SHP77 treated with DMSO at 0.1 percent for 48 hours (cell line): ENCODE measurements at regions not wholly inside any gene's neighbourhood (a gene's known extent, or its start where the extent isn't known, plus 50 kb on each side); places are given as distances from the start of the nearest gene placed in this dataset.

Source experiments
- DNase-seq: peaks from one replicate; lab custom pipeline; 2025; lab: John Stamatoyannopoulos, UW

GRCh38 chr3:67790043-67790442 is 135.6 kb upstream of the SUCLG2 start:
- no peak for DNase-seq

GRCh38 chr3:67788396-67788795 is 134.0 kb upstream of the SUCLG2 start:
- DNase-seq = no peak

- DNase-seq = no peak
Measured at GRCh38 chr3:67783281-67784250, 129.2 kb upstream of the SUCLG2 start.

DNA sequence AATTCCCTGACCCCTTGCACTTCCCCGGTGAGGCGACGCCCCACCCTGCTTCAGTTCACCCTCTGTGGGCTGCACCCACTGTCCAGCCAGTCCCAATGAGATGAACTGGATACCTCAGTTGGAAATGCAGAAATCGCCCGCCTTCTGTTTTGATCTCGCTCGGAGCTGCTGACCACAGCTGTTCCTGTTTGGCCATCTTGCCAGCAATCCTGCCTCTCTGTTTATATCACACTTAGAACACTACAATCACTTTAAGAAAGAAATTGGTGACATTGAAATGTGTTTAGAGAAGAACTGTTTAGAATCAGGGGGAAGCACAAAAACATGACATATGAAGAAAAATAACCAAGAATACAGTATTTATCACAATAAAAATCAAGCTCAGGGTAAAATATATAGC is 127.5 kb upstream of the SUCLG2 start:
- no peak for DNase-seq

GRCh38 chr3:67781218-67781617 is 126.8 kb upstream of the SUCLG2 start:
- DNase-seq = peak; percentile 15

DNA sequence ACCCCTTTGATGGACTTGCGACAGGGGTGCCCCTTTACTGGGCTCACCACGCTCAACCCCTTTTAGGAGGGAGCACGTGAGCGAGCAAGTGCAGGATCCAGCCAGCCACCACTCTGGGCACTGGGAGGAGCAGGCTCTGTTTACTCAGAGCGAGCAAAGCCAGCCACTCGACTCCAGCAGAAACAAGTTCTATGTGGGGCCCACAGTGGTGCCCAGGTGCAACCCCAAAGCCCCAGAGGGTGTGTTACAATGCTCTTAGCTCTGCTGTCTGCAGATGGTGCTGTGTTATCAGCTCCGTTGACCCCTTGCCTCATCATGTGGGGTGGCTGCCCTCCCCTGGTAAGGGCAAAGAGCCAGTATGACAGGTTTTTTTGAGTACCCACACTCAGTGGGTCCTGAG is 120.3 kb upstream of the SUCLG2 start:
- DNase-seq = no peak

DNA sequence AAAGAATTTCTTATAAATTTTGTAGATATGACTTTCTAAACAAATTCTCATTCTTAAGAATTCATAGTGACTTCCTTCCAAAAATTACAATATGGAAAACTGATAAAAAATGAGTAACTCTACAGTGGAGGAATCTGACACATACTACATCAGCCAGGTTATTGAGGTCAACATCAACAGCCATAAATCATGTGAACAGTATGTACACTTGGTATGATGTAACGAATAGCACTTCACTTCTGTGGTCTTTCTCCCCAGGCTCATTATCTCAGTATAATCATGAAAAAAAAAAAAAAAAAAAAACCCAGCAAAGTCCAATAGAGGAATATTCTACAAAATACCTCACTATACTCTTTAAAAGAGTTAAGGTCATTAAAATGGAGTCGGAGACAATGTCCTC is 111.2 kb upstream of the SUCLG2 start:
- no peak for DNase-seq

DNA sequence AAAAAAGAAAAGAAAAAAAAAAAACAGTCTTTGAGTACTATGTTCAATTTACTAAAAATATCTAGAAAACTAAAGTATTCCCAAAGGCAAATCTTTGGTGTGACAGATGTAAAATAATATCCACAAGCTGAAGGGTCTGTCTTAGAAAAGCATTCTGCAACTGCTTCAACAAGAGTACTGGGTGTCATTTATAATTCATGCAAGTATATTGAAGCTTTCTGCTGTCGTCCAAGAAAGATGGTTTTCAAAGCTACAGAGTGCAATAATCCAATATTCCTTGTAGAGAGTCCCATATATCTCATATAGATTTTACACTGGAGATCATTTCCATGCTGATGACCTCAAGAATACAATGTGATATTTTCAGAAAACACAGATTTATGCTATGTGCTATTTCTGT is 90.9 kb upstream of the SUCLG2 start:
- no peak for DNase-seq

GRCh38 chr3:67744699-67745098 is 90.3 kb upstream of the SUCLG2 start:
- DNase-seq = no peak

GRCh38 chr3:67739851-67740250 is 85.4 kb upstream of the SUCLG2 start:
- no peak for DNase-seq

GRCh38 chr3:67737906-67738865 is 83.8 kb upstream of the SUCLG2 start:
- DNase-seq = no peak

GRCh38 chr3:67737140-67737539 is 82.7 kb upstream of the SUCLG2 start:
- DNase-seq = no peak

DNA sequence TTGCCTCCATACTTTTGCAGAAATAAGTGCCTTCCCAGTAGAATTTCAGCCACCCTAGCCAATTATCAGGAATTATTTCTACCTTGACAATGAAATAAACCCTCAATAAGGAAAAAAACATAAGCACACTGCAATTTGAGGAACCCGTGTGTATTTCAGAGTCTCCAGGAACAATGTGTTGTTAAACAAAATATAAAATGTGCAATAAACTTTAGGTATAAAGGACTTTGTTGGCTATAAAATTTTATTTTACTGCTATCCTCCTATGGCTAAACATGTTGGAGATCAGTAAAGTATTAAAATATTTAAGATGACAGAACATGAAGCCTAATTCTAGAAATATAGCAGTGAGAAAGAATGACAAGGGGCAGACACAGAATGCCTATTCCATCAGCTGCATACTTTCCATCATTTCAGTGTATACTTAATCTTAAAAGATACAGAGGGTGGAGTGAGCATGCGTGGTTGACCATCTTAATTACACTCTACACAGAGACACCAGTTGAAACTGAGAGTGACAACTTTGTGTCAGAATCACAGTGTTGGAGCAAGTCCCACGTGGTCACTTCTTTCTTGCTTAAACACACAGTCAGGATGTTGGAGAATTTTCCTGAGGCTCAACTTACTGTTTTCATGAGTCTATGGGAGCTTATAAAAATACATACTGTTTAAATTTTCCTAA is 79.0 kb upstream of the SUCLG2 start:
- no peak for DNase-seq

- no peak for DNase-seq
Measured at GRCh38 chr3:67724434-67724833, 70.0 kb upstream of the SUCLG2 start.

DNA sequence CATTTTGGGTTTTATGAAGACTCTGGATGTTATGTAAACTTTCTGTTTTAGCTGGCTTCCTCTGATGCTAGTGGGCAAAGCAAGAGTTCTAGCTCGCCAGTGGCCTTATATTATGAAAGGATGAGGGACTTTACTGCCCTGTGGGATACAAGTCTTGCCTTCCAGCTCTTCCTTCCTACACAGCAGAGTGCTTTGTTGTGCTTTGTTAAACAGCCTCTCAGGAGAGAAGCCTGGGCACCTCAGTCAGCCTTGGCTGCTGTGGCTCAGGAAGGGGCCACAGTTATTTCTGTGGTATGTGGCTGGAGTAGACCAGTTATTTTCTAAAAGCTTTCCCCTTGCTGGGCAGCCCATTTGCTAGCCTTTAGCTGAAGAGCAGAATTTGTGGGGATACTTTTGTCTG is 69.5 kb upstream of the SUCLG2 start:
- DNase-seq = no peak

DNA sequence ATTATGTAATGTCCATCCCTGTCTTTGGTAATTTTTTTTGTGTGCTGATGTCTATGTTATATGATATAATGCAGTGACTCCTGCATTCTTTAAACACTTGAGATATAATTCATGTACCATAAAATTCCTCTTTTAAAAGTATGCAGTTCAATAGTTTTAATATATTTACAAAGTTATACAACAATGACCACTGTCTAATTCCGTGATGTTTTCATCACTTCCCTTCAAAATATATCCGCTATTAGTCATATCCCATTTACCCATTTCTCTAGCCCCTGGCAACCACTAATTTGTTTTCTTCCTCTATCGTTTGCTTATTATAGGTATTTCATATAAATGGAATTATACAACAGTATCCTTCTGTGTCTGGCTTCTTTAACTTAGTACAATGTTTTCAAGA is 64.9 kb upstream of the SUCLG2 start:
- DNase-seq = no peak

DNA sequence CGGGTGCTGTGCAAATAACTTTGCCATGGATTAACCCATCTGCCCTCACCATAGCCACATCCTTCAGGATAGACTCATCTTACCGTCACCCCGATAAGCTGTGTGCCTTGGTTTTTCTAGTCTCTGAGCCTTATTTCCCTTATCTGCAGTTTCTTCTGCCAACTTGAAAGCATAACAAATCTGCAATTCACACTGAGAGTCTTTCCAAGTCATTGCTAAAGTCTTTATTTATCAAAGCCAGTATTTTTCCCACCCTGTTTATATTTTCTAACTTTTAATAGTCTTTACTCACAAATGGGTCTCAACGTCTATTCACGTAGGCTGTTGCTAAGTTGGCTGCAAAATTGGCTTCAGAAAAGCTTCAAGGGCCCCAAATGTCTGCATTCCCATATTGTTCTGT is 61.6 kb upstream of the SUCLG2 start:
- DNase-seq = no peak

GRCh38 chr3:67713764-67714469 is 59.5 kb upstream of the SUCLG2 start:
- no peak for DNase-seq

GRCh38 chr3:67712259-67712658 is 57.8 kb upstream of the SUCLG2 start:
- DNase-seq = no peak

DNA sequence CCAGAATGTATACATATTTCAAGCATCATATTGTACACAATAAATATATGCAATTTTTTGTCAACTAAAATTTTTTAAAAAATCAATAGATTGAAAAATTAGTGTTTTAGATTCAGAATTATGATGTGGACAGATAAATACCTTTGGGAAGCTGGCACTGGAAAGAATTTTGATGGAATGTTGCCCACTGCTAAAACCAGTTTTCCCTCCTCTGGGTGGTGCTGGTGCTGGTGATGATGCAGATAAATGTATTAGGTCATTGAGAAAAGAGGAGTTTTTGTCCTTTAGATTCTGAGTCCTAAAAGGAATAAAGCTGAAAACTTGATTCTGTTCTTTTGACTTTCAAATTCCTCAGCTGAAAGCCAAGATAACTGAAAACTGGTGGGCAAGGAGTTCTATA is 56.0 kb upstream of the SUCLG2 start:
- no peak for DNase-seq

GRCh38 chr3:67706934-67707333 is 52.5 kb upstream of the SUCLG2 start:
- no peak for DNase-seq

DNA sequence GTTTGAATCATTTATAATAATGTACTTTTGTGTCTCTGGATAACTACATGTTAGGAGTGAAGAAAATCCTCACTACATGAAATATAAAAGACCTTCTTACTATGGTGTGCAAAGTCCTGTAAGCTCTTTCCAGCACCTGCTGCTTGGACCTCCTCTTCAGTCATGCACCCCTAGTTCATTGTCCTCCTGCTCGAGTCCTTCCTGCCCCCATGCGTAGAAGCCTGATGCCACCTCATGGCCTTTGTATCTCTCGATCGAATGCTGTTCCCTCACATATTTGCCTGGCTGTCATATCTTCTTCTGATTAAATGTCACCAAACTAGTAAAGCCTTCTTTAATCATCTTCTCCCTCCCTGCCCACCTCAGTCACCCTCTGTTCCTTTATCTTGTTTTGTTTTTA is 49.9 kb upstream of the SUCLG2 start:
- no peak for DNase-seq
